ENCODE measurements at regions not wholly inside any gene's neighbourhood (a gene's known extent, or its start where the extent isn't known, plus 50 kb on each side); places are given as distances from the start of the nearest gene placed in this dataset.

DNA sequence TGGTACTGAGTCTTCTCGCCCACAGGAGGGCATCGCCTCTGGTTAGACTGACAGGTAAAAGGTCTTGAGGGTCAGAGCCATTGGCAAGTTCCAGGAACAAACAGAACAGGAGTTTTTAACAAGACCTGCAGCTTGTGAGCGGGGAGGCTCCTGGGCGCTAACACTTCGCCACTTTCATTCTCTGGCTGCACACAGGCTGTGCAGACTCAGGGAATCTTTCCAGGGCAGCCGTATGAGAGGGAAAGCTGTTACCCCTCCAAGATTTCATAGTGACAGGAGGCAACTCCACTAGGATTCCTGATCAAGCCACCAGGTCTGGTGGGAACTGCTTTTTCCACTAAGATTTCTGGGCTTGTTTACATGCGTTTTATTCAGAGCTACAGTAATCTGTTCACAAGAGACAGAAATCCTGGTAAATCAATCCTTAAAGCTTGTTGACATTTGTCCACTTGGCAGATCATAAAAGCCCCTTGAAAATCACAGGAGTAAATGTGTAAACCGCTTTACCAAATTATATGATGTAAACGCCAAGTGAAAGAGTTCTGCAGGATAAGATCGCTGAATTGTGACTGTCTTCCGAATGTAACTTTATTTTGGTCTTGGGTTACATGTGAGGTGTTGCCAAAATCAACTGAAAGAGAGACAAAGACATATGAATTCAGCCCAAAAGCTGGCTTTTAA lies 190.6 kb downstream of the MZT1 start:
- 20% methylated on average over 1 of the region's 11 CpGs for WGBS (ENCODE audit: insufficient coverage, low lambda C conversion rate)
- Histone ChIP-seq H3K27me3 (ENCODE audit: control insufficient read depth, insufficient read depth, low read length) (no peaks in the 10 kb centered on the region), H3K27ac (ENCODE audit: low read length) (no peak overlapping the region), H3K9me3 (ENCODE audit: control insufficient read depth, low read depth, low read length) (no peaks in the 10 kb centered on the region), H3K36me3 (ENCODE audit: control insufficient read depth, insufficient read depth, low read length) (no peaks in the 10 kb centered on the region), H3K4me1 (ENCODE audit: control insufficient read depth, insufficient read depth, low read length) (no peaks in the 10 kb centered on the region), H3K4me3 (ENCODE audit: low read length) (no peak overlapping the region)
- DNase-seq = peak in 1 of 2 donors; percentile 15

DNA sequence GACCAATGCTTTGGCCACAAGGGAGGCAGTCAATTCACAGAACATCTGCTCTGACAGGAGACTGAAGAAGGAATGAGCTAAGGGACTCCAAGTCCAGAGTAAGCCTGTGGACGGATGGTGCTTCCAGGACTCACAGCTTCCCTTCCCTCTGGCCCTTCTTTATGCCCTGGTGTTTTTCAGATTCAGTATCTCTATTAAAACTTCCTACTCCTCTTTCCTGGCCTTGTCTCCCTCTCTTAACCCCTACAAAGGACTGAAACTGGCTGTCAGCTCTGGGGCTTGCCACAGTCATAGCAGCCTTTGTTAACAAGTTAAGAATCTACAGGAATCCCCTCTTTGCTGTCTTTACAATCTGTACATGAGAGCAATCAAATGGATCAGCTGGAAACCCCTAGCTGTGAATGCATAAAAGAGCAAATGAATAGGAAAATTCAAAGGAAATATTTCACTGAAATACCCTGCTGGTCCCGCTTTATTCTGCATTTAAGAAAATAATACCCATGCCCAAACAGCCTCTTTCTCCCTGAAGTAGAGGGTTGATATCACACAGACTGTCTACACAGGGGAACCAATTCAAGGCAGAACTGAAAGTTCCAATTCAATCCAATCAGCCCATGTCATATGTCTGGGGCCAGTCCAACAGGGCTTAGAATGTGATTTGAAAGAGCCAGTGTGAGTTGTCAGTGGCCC lies 192.3 kb downstream of the MZT1 start:
- no peak overlapping the region for H3K4me3 ChIP-seq (ENCODE audit: low read length)
- no peaks in the 10 kb centered on the region for H3K27me3 ChIP-seq (ENCODE audit: control insufficient read depth, insufficient read depth, low read length)
- no peak overlapping the region for H3K27ac ChIP-seq (ENCODE audit: low read length)
- no peaks in the 10 kb centered on the region for H3K9me3 ChIP-seq (ENCODE audit: control insufficient read depth, low read depth, low read length)
- no peaks in the 10 kb centered on the region for H3K36me3 ChIP-seq (ENCODE audit: control insufficient read depth, insufficient read depth, low read length)
- WGBS (ENCODE audit: insufficient coverage, low lambda C conversion rate) = 100% methylated on average over 1 of the region's 2 CpGs
- DNase-seq = no peak
- no peaks in the 10 kb centered on the region for H3K4me1 ChIP-seq (ENCODE audit: control insufficient read depth, insufficient read depth, low read length)

DNA sequence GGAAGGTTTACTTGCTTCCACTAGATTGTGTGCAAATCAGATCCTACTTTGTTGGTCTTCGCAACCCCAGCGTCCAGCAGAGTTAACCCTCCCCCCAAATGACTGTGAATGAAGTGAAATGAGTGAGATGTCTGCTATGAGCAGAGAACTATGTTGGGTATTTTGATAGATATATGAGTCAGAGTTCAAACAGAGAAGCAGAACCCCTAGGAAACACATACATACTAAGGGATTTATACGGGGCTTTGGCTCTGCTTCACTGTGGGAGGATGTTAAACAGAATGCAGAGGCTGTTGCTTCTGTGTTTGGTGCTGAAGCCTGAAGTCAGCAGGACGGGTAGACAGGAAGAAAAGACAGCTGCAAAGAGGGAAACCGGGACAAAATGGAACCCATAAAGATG lies 197.0 kb downstream of the MZT1 start:
- H3K4me3 ChIP-seq (ENCODE audit: low read length) = no peak overlapping the region
- WGBS (ENCODE audit: insufficient coverage, low lambda C conversion rate) = 67% methylated on average over 1 of the region's 5 CpGs
- DNase-seq = no peak
- no peaks in the 10 kb centered on the region for H3K4me1 ChIP-seq (ENCODE audit: control insufficient read depth, insufficient read depth, low read length)
- no peaks in the 10 kb centered on the region for H3K9me3 ChIP-seq (ENCODE audit: control insufficient read depth, low read depth, low read length)
- no peak overlapping the region for H3K27ac ChIP-seq (ENCODE audit: low read length)
- no peaks in the 10 kb centered on the region for H3K27me3 ChIP-seq (ENCODE audit: control insufficient read depth, insufficient read depth, low read length)
- no peaks in the 10 kb centered on the region for H3K36me3 ChIP-seq (ENCODE audit: control insufficient read depth, insufficient read depth, low read length)

DNA sequence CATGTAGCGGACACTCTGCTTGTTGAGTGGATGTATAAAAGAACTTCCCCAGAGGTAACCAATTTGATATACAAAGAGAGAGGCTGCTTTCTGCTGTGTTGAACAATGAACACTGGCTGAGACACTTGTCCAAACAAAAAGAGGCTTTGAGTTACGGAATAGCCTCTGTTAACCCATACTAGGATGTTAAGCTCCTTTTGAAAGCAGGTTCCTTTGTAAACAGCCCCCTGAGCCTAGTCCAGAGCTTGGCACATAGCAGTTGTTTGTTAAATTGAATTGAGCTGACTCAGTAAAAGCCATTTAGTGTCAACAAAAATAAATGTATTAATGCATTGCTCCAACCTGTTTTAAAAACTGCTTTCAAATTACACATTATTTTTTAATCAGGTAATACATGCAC lies 200.1 kb downstream of the MZT1 start:
- no peaks in the 10 kb centered on the region for H3K9me3 ChIP-seq (ENCODE audit: control insufficient read depth, low read depth, low read length)
- WGBS (ENCODE audit: insufficient coverage, low lambda C conversion rate) = no CpG with 5 or more reads among the region's 2 CpGs
- H3K4me3 ChIP-seq (ENCODE audit: low read length) = no peak overlapping the region
- no peak overlapping the region for H3K27ac ChIP-seq (ENCODE audit: low read length)
- H3K36me3 ChIP-seq (ENCODE audit: control insufficient read depth, insufficient read depth, low read length) = no peaks in the 10 kb centered on the region
- peaks cover 6% of the 10 kb centered on the region for H3K27me3 ChIP-seq (ENCODE audit: control insufficient read depth, insufficient read depth, low read length)
- DNase-seq = no peak
- H3K4me1 ChIP-seq (ENCODE audit: control insufficient read depth, insufficient read depth, low read length) = no peaks in the 10 kb centered on the region

DNA sequence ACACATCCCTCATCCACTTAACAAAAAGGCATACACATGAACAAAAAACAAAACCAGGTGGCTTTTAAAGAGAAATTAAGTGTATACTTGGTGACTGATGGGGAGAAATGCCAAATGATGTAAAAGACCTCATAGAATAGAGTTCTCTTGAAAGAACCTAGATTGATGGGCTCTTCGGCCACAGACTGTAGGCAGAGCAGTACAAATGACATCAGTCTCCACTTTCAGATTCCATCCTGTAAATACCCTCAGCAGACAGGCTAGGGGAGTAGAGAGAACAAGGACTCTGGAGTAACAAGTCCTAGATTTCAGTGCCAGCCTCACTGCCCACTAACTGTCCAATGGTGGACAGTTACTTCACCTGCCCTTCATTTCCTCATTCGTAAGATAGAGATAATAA lies 203.8 kb downstream of the MZT1 start:
- H3K27ac ChIP-seq (ENCODE audit: low read length) = no peak overlapping the region
- no CpG with 5 or more reads among the region's 2 CpGs for WGBS (ENCODE audit: insufficient coverage, low lambda C conversion rate)
- no peaks in the 10 kb centered on the region for H3K9me3 ChIP-seq (ENCODE audit: control insufficient read depth, low read depth, low read length)
- DNase-seq = no peak
- no peaks in the 10 kb centered on the region for H3K4me1 ChIP-seq (ENCODE audit: control insufficient read depth, insufficient read depth, low read length)
- no peaks in the 10 kb centered on the region for H3K36me3 ChIP-seq (ENCODE audit: control insufficient read depth, insufficient read depth, low read length)
- peaks cover 14% of the 10 kb centered on the region for H3K27me3 ChIP-seq (ENCODE audit: control insufficient read depth, insufficient read depth, low read length)
- no peak overlapping the region for H3K4me3 ChIP-seq (ENCODE audit: low read length)

DNA sequence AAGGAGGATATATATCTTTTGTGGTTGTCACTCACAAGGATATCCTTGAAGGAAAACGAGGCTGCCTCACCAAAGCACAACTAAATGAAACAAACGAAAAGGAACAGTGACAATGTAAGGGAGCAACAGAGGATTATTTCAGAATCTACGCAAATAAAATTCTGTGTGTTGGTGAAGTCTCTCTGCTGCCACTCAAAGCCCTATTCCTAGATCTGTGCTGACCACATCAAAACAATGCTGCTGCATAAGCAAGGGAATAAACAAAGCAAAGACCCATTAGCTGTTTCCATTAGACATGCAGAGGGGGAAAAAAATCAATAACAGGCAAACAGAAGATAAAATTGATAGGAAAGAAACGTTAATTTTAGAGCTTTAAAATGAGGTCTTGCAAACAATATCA lies 204.4 kb downstream of the MZT1 start:
- WGBS (ENCODE audit: insufficient coverage, low lambda C conversion rate) = 9% methylated on average over 3 of the region's 4 CpGs
- Histone ChIP-seq H3K4me3 (ENCODE audit: low read length) (no peak overlapping the region), H3K27ac (ENCODE audit: low read length) (no peak overlapping the region), H3K27me3 (ENCODE audit: control insufficient read depth, insufficient read depth, low read length) (peaks cover 14% of the 10 kb centered on the region), H3K4me1 (ENCODE audit: control insufficient read depth, insufficient read depth, low read length) (no peaks in the 10 kb centered on the region), H3K36me3 (ENCODE audit: control insufficient read depth, insufficient read depth, low read length) (no peaks in the 10 kb centered on the region), H3K9me3 (ENCODE audit: control insufficient read depth, low read depth, low read length) (no peaks in the 10 kb centered on the region)
- DNase-seq = no peak

DNA sequence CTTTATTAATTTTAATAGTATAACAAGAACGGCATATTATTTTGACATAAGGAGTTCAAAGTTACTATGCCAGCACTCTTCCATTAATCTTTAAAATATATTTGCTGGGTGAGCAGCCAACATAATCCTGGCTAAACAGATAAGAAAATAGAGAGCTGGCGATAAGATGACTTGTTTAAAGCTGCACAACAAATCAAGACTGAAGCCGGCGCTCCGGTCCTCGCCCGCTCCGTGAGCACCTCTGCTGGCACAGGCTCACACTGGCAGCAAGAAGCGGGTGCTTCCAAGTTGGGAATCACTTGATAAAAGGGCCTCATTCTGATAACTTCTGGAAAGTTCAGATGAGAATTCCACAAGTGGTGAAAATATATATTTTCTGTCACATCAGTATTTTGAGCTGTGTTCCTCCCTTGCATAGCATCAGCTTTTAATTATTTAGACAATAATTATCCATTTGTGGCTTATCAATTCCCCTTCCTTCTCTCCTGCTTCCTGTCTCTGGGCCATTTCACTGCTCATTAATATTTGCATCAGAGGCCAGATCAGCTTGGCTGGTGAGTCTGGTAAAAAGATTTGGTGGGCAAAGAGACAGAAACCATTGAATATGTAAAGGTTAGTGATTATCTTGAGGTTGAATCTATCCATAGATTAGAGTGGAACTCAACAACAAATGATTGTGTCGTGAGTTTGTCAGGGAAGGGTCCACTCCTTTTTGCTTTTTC lies 205.3 kb downstream of the MZT1 start:
- no peaks in the 10 kb centered on the region for H3K9me3 ChIP-seq (ENCODE audit: control insufficient read depth, low read depth, low read length)
- WGBS (ENCODE audit: insufficient coverage, low lambda C conversion rate) = 31% methylated on average over 3 of the region's 10 CpGs
- DNase-seq = no peak

DNA sequence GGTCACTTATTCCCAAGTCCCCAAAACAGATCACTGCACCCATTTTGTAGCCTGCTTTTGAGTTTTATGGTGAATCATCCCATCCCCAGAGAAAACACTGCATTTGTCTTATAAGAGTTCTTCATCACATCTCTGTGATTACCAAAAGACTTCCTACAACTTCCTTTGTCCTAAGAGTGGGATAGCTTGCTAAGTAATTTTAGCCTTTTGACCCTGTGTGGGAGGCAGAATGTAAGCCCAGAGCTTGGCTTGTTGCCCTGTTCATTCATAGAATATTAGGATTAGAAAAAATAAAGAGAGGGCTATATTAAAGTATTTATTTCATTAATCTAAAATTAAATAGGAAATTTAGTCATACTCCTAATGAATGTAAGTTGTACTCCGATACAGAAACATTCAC lies 213.3 kb downstream of the MZT1 start:
- Histone ChIP-seq H3K36me3 (ENCODE audit: control insufficient read depth, insufficient read depth, low read length) (no peaks in the 10 kb centered on the region), H3K9me3 (ENCODE audit: control insufficient read depth, low read depth, low read length) (no peaks in the 10 kb centered on the region), H3K4me3 (ENCODE audit: low read length) (no peak overlapping the region), H3K4me1 (ENCODE audit: control insufficient read depth, insufficient read depth, low read length) (no peaks in the 10 kb centered on the region), H3K27me3 (ENCODE audit: control insufficient read depth, insufficient read depth, low read length) (no peaks in the 10 kb centered on the region), H3K27ac (ENCODE audit: low read length) (no peak overlapping the region)
- DNase-seq = no peak
- WGBS (ENCODE audit: insufficient coverage, low lambda C conversion rate) = 0% methylated on average over 1 of the region's 1 CpG

More for the DNA sequence above, 205.3 kb downstream of the MZT1 start:
- H3K27ac ChIP-seq (ENCODE audit: low read length) = no peak overlapping the region
- no peaks in the 10 kb centered on the region for H3K4me1 ChIP-seq (ENCODE audit: control insufficient read depth, insufficient read depth, low read length)
- H3K36me3 ChIP-seq (ENCODE audit: control insufficient read depth, insufficient read depth, low read length) = no peaks in the 10 kb centered on the region
- peaks cover 14% of the 10 kb centered on the region for H3K27me3 ChIP-seq (ENCODE audit: control insufficient read depth, insufficient read depth, low read length)
- no peak overlapping the region for H3K4me3 ChIP-seq (ENCODE audit: low read length)

DNA sequence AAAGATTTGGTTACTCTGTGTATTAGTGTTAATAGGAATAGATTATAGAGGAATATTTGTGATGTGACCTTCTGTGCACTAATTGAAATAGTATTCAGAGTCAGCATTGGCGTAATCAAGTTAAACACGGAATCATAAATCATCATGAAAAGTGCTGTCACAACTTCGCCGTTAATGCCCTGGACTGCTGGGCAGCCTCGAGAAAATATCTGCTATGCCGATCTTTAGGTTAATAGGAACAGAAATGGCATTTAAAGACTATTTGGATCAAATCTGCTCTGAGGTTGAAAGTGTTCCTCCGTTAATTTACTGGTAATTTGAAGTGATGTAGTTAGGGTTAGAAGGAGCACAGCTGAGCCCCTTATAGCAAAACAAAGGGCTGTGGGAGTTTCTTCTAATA lies 219.0 kb downstream of the MZT1 start:
- 60% methylated on average over 1 of the region's 7 CpGs for WGBS (ENCODE audit: insufficient coverage, low lambda C conversion rate)
- DNase-seq = no peak
- peaks cover 2% of the 10 kb centered on the region for H3K27me3 ChIP-seq (ENCODE audit: control insufficient read depth, insufficient read depth, low read length)

DNA sequence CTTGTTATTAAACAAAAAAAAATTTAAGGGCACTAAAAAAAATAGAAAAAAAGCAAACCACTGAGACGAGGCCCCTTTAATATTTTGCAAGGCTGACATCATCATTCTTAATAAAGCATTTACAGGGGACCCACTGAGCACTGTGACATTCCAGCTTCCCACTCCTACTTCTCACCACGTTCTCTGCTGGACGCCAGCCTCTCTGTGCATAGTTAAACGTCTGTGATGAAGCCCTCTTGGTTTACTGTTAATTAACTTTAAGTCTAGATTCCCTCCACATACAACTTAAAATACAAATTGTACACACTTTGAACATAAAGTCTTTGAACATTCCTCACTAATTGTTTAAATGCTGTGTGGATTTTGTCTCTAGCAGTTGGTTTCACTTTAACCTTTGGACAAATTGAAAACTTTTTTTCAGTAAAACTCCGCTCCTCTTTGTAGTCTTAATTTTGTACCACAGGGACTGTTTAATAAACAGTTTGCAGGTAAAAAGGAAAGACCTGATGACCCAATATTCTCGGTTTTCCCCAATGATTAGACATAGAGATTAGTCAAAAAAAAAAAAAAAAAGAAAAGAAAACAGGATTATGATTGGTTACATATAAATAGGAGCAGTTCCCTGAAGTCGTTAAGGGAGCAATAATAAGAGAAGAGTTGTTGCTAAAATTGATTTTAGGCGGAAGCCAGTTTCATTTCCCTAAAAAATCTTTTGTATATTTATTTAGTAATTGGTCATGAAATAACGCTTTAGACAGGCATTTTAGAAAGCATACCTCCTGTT lies 219.8 kb downstream of the MZT1 start:
- DNase-seq = no peak
- WGBS (ENCODE audit: insufficient coverage, low lambda C conversion rate) = 26% methylated on average over 3 of the region's 9 CpGs
- no peak overlapping the region for H3K27ac ChIP-seq (ENCODE audit: low read length)
- no peak overlapping the region for H3K4me3 ChIP-seq (ENCODE audit: low read length)
- no peaks in the 10 kb centered on the region for H3K4me1 ChIP-seq (ENCODE audit: control insufficient read depth, insufficient read depth, low read length)
- H3K9me3 ChIP-seq (ENCODE audit: control insufficient read depth, low read depth, low read length) = no peaks in the 10 kb centered on the region
- no peaks in the 10 kb centered on the region for H3K36me3 ChIP-seq (ENCODE audit: control insufficient read depth, insufficient read depth, low read length)
- peaks cover 2% of the 10 kb centered on the region for H3K27me3 ChIP-seq (ENCODE audit: control insufficient read depth, insufficient read depth, low read length)

More for the DNA sequence above, 219.0 kb downstream of the MZT1 start:
- H3K27ac ChIP-seq (ENCODE audit: low read length) = no peak overlapping the region
- H3K4me3 ChIP-seq (ENCODE audit: low read length) = no peak overlapping the region
- H3K4me1 ChIP-seq (ENCODE audit: control insufficient read depth, insufficient read depth, low read length) = no peaks in the 10 kb centered on the region
- H3K36me3 ChIP-seq (ENCODE audit: control insufficient read depth, insufficient read depth, low read length) = no peaks in the 10 kb centered on the region
- no peaks in the 10 kb centered on the region for H3K9me3 ChIP-seq (ENCODE audit: control insufficient read depth, low read depth, low read length)

All from large intestine (tissue), 3 donors.